ENCODE measurements at regions not wholly inside any gene's neighbourhood (a gene's known extent, or its start where the extent isn't known, plus 50 kb on each side); places are given as distances from the start of the nearest gene placed in this dataset.

DNA sequence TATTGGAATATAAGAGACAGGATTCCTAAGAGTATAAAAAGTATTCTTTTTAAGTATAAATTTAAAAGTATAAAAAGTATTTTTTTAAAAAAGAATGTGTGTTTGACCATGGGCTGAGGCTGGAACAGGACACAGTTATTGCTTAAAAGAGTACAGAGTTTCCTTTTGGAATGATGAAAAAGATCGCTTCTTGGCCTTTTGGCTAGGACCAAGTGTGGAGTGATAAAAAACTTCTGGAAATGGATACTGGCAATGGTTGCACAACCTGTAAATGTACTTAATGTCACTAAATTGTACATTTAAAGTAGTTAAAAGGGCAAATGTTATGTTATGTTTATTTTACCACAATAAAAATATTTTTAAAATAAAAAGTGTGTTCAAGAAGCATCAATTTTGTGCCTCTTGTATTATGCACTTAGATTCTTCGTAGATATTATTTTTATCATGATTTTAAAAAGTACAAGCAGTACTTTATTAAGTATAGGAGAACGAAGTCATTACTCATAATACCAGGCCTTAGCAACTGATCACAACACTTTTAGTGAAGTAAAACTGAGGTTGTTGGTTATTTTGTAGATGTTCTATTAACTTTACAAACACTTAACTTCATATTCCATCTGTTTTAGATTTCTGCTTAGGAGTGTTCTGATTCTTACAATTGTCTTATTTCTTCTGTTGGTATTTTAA lies 389.1 kb upstream of the ZP4 start:
- H3K36me3 ChIP-seq = no peaks in the 10 kb centered on the region
- no peaks in the 10 kb centered on the region for H3K4me1 ChIP-seq
- DNase-seq (no peak), ATAC-seq (no peak)
- intact Hi-C loops (cut with DNase I) = no loop called here
- no peak overlapping the region for H3K4me3 ChIP-seq
- H3K27me3 ChIP-seq (ENCODE audit: low read depth) = no peaks in the 10 kb centered on the region
- H3K9me3 ChIP-seq = peaks cover 10% of the 10 kb centered on the region
- TF ChIP-seq, protein P1, sequence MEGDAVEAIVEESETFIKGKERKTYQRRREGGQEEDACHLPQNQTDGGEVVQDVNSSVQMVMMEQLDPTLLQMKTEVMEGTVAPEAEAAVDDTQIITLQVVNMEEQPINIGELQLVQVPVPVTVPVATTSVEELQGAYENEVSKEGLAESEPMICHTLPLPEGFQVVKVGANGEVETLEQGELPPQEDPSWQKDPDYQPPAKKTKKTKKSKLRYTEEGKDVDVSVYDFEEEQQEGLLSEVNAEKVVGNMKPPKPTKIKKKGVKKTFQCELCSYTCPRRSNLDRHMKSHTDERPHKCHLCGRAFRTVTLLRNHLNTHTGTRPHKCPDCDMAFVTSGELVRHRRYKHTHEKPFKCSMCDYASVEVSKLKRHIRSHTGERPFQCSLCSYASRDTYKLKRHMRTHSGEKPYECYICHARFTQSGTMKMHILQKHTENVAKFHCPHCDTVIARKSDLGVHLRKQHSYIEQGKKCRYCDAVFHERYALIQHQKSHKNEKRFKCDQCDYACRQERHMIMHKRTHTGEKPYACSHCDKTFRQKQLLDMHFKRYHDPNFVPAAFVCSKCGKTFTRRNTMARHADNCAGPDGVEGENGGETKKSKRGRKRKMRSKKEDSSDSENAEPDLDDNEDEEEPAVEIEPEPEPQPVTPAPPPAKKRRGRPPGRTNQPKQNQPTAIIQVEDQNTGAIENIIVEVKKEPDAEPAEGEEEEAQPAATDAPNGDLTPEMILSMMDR (IDR thresholded peaks at IDR 0.05) = no peak
- no peak overlapping the region for H3K27ac ChIP-seq

DNA sequence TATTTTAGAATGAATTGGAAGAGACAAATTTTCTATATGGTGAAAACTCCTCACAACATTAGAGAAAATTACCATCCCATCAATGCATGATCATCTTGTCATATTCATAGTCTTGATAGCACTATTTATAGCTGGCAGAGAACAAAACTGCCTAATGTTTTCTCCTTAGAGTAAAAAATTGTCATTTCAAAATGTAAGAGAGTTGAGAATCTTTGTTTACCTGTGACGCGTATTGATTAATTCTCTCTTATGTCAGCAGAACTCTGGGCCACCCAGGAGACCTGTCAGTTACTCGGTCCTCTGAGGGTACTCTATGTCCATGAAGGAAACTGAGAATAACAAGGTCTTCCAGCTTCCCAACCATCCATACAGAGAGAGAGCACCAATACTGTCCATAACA lies 381.4 kb upstream of the ZP4 start:
- TF ChIP-seq, protein P1 (IDR thresholded peaks at IDR 0.05) = no peak
- H3K4me3 ChIP-seq = no peak overlapping the region
- H3K27me3 ChIP-seq (ENCODE audit: low read depth) = no peaks in the 10 kb centered on the region
- DNase-seq = no peak
- no peaks in the 10 kb centered on the region for H3K36me3 ChIP-seq
- intact Hi-C loops (cut with DNase I) = no loop called here
- no peaks in the 10 kb centered on the region for H3K9me3 ChIP-seq
- ATAC-seq = no peak
- no peaks in the 10 kb centered on the region for H3K4me1 ChIP-seq
- H3K27ac ChIP-seq = no peak overlapping the region

DNA sequence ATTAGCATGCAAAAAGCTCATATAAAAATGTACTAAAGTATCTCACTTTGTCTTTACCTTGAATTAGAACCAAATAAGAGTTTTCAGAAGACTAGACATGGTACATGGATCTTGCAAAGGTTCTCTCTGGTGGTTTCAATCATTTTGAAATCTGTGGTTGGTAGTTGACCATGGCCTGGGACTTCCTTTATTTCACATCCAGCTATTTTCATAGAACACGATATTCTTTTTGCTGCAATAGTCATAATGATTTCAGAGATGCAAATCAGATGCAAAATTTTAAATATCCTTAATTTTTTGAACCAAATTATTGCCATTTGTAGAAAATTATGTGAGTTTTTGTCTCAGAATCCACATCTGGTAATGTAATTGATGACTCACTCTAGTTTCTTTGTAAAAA lies 375.1 kb upstream of the ZP4 start:
- TF ChIP-seq, protein P1 (IDR thresholded peaks at IDR 0.05) = no peak
- no peak overlapping the region for H3K4me3 ChIP-seq
- no peaks in the 10 kb centered on the region for H3K9me3 ChIP-seq
- H3K4me1 ChIP-seq = no peaks in the 10 kb centered on the region
- intact Hi-C loops (cut with DNase I) = no loop called here
- no peaks in the 10 kb centered on the region for H3K36me3 ChIP-seq
- no peak for DNase-seq
- no peak for ATAC-seq
- no peaks in the 10 kb centered on the region for H3K27me3 ChIP-seq (ENCODE audit: low read depth)
- no peak overlapping the region for H3K27ac ChIP-seq

DNA sequence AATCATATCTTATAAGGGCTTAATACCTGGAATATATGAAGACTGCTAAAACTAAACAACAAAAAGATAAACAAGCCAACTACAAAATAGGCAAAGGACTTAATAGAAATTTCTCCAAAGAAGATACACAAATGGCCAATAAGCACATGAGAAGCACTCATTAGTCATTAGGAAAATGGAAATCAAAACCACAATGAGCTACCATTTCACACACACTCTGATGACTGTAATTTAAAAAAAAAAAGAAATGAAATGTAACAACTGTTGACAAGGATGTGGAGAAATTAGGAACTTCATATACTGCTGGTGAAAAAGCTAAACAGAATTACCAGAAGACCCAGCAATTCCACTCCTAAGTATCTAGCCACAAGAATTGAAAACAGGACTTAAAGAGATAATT lies 374.2 kb upstream of the ZP4 start:
- Histone ChIP-seq H3K4me1 (no peaks in the 10 kb centered on the region), H3K27me3 (ENCODE audit: low read depth) (no peaks in the 10 kb centered on the region), H3K9me3 (no peaks in the 10 kb centered on the region), H3K36me3 (no peaks in the 10 kb centered on the region), H3K27ac (no peak overlapping the region), H3K4me3 (no peak overlapping the region)
- ATAC-seq = no peak
- intact Hi-C loops (cut with DNase I) = no loop called here
- DNase-seq = no peak
- TF ChIP-seq, protein P1 (IDR thresholded peaks at IDR 0.05) = no peak

DNA sequence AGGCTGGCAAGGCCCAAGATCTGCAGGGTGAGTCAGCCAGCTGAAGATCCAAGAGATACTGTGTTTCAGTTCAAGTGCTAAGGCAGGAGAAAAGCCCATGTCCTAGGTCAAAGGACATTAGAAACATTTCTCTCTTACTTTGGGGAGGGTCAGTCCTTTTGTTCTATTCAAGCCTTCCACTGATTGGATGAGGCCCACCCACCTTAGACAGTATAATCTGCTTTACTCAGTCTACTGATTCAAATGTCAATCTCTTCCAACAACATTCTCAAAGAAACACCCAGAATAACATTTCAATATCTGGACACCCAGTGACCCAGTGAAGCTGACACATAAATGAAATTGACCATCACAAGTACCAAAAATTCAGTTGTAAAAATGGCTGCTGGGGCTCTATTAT lies 367.8 kb upstream of the ZP4 start:
- H3K27me3 ChIP-seq (ENCODE audit: low read depth) = no peaks in the 10 kb centered on the region
- no peak for ATAC-seq
- no peaks in the 10 kb centered on the region for H3K36me3 ChIP-seq
- H3K27ac ChIP-seq = no peak overlapping the region
- no peaks in the 10 kb centered on the region for H3K4me1 ChIP-seq
- no peaks in the 10 kb centered on the region for H3K9me3 ChIP-seq
- TF ChIP-seq, protein P1 (IDR thresholded peaks at IDR 0.05) = no peak
- H3K4me3 ChIP-seq = no peak overlapping the region
- intact Hi-C loops (cut with DNase I) = no loop called here
- no peak for DNase-seq

Data from lower lobe of right lung (tissue), 2 donors.